Femur (tissue), 1 donor: ENCODE measurements at regions not wholly inside any gene's neighbourhood (a gene's known extent, or its start where the extent isn't known, plus 50 kb on each side); places are given as distances from the start of the nearest gene placed in this dataset.

Source experiments
- DNase-seq: peaks from one replicate; pipeline ENCODE4 v3.0.0-alpha.2; 2017

DNA sequence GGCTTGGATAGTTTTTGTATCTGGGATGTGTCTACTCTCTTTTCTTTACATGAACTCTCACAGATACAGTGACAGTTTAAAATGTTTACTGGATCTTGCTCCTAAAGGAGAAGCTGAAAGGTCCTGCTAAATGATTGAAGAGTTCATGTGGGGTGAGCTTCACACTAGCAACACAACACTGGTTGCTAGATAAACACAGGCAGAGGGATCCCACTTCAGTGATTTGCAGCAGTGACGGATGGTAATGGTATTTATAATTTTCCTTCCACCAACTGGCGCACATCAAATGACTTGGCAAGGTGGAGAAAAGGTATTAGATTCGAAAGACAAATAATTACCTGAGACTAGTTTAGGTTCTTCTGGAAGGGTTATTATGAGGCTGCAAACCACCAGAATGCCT lies 270.2 kb downstream of the TBX15 start:
- no peak for DNase-seq

DNA sequence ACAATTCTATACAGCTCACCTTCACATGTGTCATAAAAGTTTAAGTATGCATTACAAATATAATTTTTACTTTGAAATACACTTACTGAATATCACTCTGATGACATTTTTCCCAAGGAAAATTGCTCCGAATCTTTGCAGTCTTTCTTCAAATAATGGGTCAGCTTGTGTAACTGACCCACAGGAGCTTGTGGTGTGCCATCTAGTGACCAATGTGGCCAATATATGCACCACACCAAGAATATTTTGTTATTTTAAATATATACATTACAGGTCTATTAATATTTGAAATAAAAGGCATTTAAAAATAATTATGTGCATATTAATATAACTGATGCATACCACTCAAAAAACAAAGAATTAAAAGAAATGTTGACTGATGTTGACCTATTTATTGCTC lies 271.4 kb downstream of the TBX15 start:
- DNase-seq, result no peak

DNA sequence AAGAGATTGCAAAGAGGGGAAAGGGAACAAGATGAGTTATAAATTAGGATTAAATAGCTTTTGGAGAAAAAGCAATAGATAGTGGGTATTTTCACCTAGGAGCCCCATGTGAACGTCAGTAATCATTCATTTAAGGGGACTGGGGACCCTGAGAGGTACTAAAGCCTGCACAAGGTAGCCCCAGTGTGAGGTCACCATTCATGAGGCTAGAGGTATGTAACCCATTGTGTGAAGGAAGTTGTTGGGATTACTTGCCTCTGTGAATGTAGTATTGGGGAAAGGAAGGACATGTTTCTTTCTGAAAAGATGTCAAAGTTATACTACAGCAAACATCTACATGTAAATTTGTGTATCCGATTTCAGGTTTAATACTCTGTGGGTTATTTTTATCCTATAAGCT lies 276.8 kb downstream of the TBX15 start:
- DNase-seq, result no peak

DNA sequence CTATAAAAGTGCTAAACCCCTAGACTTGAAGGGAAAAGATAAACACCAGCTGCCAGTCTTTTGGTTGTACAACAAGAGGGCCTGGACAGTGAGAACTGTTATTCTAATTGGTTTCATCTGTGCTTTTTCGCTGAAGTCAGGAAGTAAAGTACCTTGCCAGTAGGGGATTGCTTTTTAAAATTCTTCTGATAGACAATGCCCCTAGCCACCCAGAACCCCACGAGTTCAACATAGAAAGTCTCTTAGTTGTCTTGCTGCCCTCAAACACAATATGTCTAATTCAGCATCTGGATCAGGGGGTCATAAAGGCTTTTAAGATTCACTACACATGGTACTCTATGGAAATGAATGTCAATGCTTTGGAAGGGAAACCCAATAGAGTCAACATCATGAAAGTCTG lies 289.2 kb downstream of the TBX15 start:
- no peak for DNase-seq

DNA sequence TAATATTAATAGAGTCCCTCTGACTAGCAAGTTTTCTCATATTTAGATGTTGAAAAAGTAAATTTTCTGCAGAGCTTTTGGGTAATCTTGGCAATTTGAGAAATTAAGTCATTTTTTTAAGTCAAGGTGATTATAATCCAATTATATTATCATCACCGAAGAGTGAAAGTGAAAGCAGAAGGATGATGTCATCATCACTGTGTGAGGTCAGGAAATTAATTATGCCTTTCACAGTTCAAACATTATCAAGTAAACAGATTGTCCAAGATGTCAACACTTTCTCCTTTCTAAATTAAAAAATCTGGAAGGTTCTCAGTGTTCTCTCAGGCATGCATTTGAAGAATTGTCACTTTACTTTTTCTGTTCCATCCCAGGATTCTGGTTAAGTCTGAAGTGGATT lies 296.0 kb downstream of the TBX15 start:
- DNase-seq, result no peak

DNA sequence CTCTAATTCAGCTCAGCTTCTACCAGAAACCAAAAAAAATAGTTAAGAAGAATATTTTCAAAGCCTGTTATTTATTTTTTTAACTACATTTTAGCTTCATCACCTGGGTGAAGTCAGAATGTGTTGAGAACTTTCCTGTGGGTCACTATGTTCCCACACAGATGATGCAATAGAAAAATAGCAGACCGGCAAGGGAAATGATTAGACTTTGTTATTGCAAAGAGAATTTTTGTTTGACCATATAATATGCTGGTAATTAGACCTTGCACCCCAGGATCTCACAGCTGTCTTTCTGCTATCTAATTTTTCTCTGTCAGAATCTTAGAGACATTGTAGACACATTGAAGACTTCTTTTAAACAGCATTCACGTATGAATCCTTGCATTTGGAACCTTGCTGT lies 299.3 kb downstream of the TBX15 start:
- no peak for DNase-seq

DNA sequence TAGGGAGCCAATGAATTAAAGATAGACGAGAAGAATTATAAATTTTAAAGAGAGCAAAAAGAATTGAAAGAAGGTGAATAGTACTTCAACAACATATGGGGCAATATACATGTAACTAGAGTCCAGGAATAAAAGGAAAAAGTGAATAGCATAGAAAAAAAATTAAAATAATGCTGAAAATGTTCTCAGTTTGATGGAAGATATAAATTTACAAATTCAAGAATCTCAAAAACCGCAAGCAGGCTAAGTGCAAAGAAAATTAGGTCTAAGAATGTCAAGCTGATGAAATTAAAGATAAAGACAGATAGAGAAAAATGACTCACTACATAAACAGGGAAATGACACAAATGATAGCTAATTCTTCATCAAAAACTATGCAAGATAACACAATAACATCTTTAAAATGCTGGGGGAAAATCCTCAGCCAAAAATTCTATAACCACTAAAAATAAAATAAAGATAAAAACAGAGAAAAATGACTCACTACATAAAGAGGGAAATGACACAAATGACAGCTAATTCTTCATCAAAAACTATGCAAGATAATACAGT lies 326.3 kb downstream of the TBX15 start:
- no peak for DNase-seq

DNA sequence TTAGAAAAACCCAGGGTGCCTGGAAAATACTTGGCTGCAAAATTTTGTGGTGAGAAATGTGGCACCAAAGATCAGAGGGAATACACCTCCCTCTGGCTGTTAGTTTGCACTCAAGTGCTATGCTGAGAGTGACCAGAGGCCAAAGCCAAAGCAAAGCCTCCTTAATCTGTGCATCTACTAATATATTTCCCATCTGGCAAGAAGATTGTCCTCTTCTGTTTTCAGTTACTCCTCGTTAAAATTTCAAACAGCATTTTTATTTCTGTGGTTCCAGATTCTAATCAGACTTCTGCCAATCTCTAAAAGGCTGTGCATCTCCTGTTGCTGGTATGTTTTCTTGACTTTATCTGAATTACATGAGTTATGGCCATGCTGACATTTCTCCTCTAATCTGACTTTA lies 327.4 kb downstream of the TBX15 start:
- DNase-seq, result no peak

DNA sequence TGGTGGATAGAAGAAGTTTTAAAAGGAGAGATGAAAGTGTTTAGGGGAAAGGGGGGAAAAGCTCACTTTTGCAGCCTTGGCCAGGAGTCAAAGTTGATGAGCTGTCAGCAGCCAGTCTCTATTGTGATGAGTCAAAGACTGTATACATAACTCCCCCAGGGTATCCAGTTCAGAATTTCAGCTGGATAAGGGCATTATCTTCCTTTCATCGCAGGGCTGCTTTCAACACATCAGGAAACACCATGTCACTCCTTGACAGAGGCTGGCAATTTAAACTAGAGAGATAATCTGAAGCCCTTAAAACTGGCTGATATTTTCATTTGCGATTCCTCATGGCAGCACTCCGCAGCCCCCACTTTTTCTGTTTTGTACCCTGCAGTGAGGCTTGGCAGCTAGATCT lies 328.5 kb downstream of the TBX15 start:
- no peak for DNase-seq

DNA sequence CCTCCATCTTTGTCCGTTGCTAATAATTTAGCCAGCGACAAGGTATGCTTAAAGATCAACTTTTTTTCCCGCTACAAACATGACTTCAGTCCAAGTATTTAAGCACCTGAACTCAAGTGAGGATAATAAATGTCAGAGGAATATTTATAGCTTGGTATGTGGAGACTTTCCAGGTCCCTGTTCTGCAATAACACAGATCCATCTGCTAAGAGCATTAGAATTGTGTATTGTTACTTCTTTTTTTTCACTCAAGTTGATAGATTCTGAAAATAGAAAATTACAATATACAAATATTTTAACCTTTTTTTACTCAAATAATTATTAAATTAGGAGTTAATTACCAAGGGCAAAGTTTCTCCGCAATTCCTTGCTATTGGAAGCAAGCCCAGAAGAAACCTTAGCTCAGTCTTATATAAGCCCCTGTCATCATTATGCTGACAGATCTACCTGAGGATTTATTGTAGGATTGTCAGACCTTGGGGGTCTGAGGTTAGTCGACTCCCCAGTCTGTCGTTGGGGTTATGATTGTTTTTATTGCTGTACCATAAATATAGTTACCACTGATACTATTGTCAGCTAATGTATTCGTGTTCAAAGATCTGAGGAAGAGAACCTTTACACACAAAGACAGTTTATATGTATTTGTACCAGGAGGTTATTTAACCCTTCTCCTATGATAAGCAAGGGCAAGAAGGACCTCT lies 337.9 kb downstream of the TBX15 start:
- DNase-seq, result no peak

DNA sequence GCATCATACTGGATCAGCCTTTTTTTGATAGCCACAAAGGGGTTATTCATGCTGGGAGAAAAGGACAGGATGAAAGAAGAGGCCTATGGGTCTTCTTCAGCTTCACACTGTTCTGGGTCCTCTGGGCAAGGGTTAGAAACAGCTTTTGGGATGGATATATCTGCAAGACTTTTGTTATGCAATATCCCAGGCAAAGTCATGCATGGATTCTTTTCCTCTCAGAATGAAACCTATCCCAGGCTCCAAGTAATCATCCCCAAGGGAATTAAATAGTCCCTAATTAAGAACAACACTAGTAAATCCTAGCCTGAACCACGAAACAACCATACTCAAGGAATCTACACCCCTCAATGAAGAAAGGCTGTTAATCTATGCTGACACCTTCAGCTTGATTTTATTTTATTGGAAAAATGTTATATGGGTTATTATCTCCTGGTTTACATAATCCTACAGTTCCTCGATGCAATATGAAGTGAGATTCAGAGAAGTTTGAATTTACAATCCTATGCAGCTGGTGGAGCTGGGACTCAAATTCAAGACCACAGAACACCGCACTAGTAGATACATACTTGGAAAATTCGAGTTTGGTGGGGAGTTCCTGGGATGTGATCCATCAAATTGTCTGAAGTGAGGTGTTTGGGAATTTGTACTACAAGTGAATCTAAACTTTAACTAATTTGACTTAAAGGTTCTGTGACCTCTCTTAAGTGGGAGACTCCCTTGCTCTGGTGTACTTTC lies 338.6 kb downstream of the TBX15 start:
- DNase-seq, result no peak

DNA sequence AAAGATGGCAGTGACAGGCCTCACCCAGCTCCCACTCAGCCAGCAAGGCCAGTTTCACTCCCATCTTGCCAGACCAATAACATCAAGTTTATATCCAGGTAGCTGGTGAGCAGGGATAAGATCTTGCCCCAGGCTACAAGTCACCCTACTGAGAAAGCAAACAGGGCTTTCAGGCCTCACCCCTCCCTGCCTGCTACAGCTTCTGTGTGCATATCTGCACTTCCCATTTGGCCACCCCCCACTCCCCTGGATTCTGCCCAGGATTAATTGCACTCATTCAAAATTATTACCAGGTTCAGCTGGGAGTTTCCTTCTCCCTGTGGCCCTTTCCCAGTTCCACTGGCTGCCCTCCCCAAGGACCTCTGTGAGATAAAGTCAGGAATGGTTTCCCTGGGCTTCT lies 352.1 kb downstream of the TBX15 start:
- no peak for DNase-seq

DNA sequence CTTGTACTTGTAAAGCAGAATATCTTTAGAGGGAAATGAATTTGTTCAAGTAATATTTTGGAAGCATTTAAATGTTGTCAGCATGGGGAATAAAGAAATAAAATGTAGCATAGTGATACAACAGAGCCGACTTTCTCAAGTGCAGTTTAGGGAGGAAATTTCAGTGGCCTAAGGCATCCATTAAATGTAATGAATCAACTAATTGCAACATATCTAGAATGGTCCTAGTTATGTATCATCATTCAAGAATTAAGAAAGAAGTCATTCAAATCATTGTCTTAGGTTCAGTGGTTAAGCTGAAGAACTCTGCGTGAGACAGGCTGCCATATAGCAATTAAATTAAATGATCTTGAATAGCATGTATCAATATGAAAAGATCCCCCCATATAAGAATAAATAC lies 360.7 kb downstream of the TBX15 start:
- DNase-seq, result no peak

DNA sequence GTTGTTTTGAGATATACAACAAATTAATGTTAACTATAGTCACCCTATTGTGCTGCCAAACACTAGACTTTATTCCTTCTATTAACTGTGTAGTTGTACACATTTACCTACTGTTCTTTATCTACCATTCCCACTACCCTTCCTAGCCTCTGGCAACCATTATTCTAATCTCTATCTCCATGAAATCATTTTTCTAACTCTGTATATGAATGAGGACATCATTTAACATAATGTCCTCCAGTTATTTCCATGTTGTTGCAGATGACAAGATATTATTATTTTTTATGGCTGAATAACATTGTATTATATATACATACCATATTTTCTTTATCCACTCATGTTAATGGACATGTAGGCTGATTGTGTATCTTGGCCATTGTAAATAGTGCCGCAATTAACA lies 366.3 kb downstream of the TBX15 start:
- no peak for DNase-seq

DNA sequence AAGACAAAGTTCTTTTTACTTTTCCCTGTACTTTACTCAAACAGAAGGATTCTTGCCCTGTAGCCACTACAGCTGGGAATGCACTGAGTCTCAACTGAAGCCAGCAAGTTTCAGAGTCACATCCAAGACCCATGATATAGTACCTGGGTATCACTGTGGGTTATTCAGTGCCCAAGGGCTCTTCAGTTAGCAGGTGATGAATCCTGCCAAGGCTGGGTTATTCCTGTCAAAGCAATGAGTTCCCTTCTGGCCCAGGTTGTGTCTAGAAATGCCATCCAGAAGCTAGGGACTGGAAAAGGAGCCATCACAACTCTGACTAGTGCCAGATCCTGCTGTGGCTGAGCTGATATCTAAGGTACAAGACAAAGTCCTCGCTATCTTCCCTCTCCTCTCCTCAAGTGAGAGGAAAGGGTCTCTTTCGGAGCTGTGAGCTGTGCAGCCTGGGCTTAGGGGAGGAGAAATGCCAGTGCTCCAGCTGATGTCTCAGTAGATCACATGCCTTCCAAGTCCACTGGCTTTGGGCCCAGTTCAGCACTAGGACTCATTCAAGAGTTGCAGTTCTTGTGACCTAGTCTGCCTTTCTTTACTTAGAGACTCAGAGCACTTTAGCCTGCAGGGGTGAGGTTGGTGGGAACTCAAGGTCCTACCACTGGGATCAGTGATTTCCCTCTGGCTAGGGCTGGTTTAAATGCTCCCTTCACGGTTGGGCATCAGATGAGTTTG lies 369.4 kb downstream of the TBX15 start:
- peak; percentile 39 for DNase-seq

DNA sequence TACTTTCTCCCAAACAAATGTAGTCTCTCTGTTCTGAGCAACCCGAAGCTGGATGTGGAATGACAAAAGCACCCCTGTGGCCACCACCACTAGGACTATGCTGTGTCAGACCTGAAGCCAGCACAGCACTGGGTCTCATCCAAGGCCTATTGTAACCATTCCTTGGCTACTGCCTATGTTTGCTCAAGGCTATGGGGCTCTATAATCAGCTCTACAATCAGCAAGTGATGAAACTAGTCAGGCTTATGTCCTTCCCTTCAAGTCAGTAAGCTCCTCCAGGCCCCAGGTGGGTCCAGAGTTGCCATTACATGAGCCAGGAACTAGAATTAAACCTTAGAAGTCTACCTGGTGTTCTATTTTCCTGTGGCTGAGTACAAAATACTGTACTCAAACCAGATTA lies 370.2 kb downstream of the TBX15 start:
- DNase-seq, result no peak

DNA sequence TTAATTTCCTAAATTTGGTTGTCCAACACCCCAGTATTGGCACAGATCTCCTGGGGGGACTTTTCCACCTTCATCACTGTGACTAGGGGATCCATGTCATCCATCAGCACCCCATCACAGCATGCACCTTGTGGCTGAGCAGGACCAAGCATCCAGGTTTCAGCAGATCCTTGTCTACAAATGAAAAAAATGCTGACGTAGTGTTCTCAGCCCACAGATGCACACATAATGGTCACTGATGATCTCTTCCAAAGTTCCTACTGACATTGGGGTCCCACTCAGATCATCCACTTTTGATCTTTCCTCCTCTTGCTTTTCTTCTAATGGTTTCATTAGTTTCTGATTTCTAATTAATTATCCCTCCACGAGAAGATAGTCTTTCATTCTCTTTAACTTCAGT lies 373.1 kb downstream of the TBX15 start:
- DNase-seq, result no peak

DNA sequence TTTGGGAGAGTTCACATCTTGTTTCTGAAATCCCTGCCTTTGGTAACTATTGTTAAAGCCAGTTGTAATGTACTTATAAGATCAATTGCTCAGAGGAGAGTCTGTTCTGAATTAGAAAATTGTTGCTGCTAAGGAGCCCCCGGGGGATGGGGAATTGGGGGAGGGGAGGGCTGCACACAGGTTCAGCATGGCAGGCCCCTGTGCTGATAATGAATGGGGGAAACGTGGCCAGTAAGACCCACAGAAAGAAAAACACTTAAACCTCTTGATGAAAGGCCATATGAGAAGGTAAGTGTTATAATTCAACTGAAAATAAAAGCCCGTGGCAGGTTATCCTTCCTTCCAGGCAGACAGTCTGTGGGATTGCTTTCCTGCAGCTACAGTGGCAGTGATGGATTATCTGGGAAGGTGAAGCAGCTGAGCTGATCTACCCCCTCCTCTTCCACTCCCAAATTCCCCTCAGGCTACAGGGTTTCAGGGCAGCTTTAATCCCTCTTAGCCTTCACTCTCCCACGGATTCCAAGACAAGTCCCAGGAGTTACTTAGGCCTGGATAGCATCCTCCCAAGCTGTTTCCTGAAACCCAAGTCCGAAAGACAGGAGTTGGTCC lies 398.8 kb downstream of the TBX15 start:
- DNase-seq, result no peak

DNA sequence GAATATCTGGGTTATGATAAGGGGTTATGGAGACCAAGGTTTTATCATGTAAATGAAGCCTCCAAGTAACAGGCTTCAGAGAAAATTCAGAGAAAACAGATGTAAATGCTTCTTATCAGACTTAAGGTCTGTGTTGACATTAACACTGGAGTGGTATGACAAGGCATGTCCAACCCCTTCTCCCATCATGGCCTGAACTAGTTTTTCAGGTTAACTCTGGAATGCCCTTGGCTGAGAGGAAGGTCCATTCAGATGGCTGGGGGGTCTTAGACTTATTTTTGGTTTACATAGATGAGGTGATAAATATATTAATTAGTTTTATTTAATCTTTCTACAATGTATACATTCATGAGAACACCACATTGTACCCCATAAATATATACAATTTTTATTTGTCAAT lies 399.6 kb downstream of the TBX15 start:
- DNase-seq, result no peak

DNA sequence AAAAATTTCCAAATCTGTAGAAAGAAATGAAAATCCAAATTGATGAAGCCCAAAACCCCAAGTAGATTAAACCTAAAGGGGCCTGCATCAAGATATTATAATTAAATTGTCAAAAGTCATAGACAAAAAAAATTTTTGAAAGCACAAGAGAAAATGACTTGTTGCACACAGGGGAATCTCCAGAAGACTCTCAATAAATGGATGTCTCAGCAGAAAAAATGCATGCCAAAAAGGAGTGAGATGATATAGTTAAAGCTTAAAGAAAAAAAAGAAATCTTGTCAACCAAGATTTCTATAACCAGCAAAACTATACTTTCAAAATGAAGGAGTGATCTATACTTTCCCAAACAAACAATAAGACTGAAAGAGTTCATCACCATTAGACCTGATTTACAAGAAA lies 393.2 kb upstream of the SPAG17 start:
- DNase-seq, result no peak

DNA sequence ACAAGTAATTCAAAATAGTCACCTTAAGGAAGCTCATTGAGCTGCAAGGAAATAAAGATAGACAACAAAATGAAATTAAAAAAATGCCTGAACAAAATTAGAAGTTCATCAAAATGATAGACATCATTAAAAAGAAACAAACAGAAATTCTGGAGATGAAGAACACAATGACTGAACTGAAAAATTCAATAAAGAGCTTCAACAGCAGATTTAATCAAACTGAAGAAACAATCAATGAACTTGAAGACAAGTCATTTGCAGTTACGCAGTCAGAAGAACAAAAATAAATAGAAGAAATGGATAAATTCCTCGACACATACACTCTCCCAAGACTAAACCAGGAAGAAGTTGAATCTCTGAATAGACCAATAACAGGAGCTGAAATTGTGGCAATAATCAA lies 390.0 kb upstream of the SPAG17 start:
- no peak for DNase-seq

DNA sequence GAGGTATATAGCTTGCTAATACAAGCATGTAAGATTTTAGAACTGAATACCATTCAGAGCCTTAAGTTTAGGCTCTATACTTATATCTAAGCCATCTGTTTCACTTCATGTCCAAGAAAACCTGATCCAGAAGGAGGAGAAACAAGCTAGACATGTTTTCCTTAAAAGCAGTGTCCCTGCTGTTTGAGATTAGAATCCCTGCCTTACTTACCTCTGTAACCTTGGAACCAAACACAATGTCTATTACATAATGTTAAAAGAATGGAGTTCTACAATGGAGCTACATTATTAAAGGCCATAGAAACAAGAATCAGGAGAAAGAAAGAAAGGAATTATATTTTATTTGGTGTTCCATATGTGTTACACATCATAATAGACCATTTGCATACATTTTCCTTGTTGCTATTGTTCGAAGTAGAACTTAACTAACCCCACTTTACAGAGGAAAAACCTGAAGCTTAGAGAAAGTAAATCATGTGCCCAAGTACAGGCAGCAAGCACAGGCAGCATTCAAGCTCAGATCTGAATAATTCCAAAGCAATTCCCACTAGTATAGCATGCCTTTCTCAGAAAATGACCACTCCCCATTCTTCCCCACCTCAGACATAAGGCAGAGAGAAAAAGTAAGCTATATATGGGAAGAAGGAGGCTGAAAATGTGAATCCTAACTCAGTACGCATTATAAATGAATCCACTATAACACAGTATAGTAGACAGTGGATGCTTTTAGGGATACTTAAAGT lies 380.1 kb upstream of the SPAG17 start:
- no peak for DNase-seq
